Neural crest cell (in vitro differentiated cells): ENCODE measurements at regions not wholly inside any gene's neighbourhood (a gene's known extent, or its start where the extent isn't known, plus 50 kb on each side); places are given as distances from the start of the nearest gene placed in this dataset.

Source experiments
- DNase-seq: peaks from one replicate; pipeline ENCODE4 v3.0.0; 2021; ENCODE audit warnings: low read depth, mixed read lengths, low spot score
- H3K27ac Mint-ChIP-seq: one replicate; pipeline ENCODE4 v1.8.0; 2021; ENCODE audit warnings: mild to moderate bottlenecking, mixed read lengths; ENCODE audit not compliant: unreplicated experiment
- H3K27me3 Mint-ChIP-seq: 2 replicates; pipeline ENCODE4 v1.8.0; 2021; ENCODE audit warnings: low read depth, mild to moderate bottlenecking, mixed read lengths
- H3K36me3 Mint-ChIP-seq: 2 replicates; pipeline ENCODE4 v1.8.0; 2021; ENCODE audit warnings: low read depth, mild to moderate bottlenecking, mixed read lengths
- H3K4me1 Mint-ChIP-seq: 2 replicates; pipeline ENCODE4 v1.8.0; 2021; ENCODE audit warnings: mixed read lengths
- H3K4me3 Mint-ChIP-seq: one replicate; pipeline ENCODE4 v1.8.0; 2021; ENCODE audit warnings: mild to moderate bottlenecking, mixed read lengths
- H3K9me3 Mint-ChIP-seq: 2 replicates; pipeline ENCODE4 v1.8.0; 2021; ENCODE audit warnings: mixed read lengths
- CTCF ChIP-seq: fragments of 200-600 bp; sonication (generic); conservative IDR thresholded peaks from 2 replicates; pipeline ENCODE4 v1.5.0; 2021; ENCODE audit warnings: antibody characterized with exemption, mild to moderate bottlenecking

GRCh38 chr2:43018179-43019024, 208.0 kb downstream of the ZFP36L2 start:
- TF ChIP-seq CTCF, result no peak
- peaks cover 10% of the 10 kb centered on the region for H3K36me3 Mint-ChIP-seq
- H3K4me1 Mint-ChIP-seq, result peaks cover 35% of the 10 kb centered on the region
- no peak for DNase-seq
- H3K4me3 Mint-ChIP-seq, result no peak overlapping the region
- peaks cover 2% of the 10 kb centered on the region for H3K9me3 Mint-ChIP-seq
- H3K27me3 Mint-ChIP-seq, result no peaks in the 10 kb centered on the region
- peak overlapping the region; percentile 85 for H3K27ac Mint-ChIP-seq

GRCh38 chr2:43013821-43014345, 212.5 kb downstream of the ZFP36L2 start:
- Mint-ChIP-seq H3K27me3 (no peaks in the 10 kb centered on the region), H3K36me3 (no peaks in the 10 kb centered on the region), H3K4me1 (peaks cover 25% of the 10 kb centered on the region), H3K9me3 (peaks cover 2% of the 10 kb centered on the region), H3K27ac (no peak overlapping the region), H3K4me3 (no peak overlapping the region)
- no peak for TF ChIP-seq CTCF
- no peak for DNase-seq

- no peaks in the 10 kb centered on the region for H3K36me3 Mint-ChIP-seq
These were observed 213.4 kb downstream of the ZFP36L2 start for GRCh38 chr2:43012966-43013365.

GRCh38 chr2:43011158-43011491, 215.3 kb downstream of the ZFP36L2 start:
- Mint-ChIP-seq H3K9me3 (peaks cover 10% of the 10 kb centered on the region), H3K4me3 (no peak overlapping the region), H3K36me3 (no peaks in the 10 kb centered on the region), H3K27ac (no peak overlapping the region), H3K27me3 (no peaks in the 10 kb centered on the region), H3K4me1 (peaks cover 10% of the 10 kb centered on the region)
- no peak for DNase-seq
- TF ChIP-seq CTCF, result no peak

More at GRCh38 chr2:43012966-43013365, 213.4 kb downstream of the ZFP36L2 start:
- Mint-ChIP-seq H3K4me3 (no peak overlapping the region), H3K27me3 (no peaks in the 10 kb centered on the region), H3K27ac (no peak overlapping the region), H3K4me1 (peaks cover 16% of the 10 kb centered on the region), H3K9me3 (peaks cover 9% of the 10 kb centered on the region)
- no peak for DNase-seq
- no peak for TF ChIP-seq CTCF

- H3K4me1 Mint-ChIP-seq, result peaks cover 15% of the 10 kb centered on the region
- peaks cover 10% of the 10 kb centered on the region for H3K9me3 Mint-ChIP-seq
- no peak for DNase-seq
- H3K4me3 Mint-ChIP-seq, result no peak overlapping the region
- H3K36me3 Mint-ChIP-seq, result no peaks in the 10 kb centered on the region
- H3K27ac Mint-ChIP-seq, result peak overlapping the region; percentile 8
- TF ChIP-seq CTCF, result no peak
- no peaks in the 10 kb centered on the region for H3K27me3 Mint-ChIP-seq
These were observed 215.8 kb downstream of the ZFP36L2 start for GRCh38 chr2:43010438-43011157.
